ENCODE measurements at regions not wholly inside any gene's neighbourhood (a gene's known extent, or its start where the extent isn't known, plus 50 kb on each side); places are given as distances from the start of the nearest gene placed in this dataset.

GRCh38 chr15:94769089-94769488, 537.7 kb downstream of the MCTP2 start:
- DNase-seq: no peak

DNA sequence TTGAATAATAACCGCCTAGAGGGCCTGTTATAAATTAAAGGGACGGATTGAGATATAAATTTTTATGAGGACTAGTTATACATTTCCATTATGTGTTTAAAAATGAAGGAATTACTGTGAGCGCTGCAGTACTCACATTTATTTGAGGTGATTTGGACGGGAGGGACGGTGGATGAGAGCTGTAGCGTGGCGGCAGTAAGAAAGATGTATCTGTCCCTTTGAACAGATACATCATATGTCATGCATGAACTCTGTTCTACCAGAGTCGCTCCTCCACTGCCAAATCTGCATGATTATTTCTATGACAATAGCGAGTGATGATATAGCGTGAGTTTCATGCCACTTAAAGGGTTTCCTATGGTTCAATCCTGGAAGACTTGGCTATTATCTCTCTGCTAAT, 538.8 kb downstream of the MCTP2 start:
- no peak for DNase-seq

DNA sequence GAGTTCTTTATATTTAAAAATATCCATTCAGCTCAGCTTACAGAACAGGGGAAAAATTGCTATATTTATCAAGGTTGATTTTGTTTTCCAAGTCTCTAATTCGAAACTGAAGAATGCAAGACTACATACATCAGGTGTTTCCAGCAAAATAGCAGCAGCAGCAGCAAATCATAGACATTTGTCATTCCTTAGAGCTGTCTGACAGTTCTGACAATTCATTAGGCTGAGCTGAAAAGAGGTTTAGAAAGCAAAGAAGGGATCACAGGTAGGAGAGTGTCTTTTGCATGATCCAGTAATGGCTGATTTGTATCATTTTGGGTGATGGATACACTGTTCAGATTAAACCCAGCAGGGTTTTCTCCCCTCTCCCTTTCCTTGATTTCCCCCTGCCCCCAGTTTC, 545.7 kb downstream of the MCTP2 start:
- DNase-seq: no peak

- no peak for DNase-seq
Measured at GRCh38 chr15:94778840-94779239, 547.5 kb downstream of the MCTP2 start.

DNA sequence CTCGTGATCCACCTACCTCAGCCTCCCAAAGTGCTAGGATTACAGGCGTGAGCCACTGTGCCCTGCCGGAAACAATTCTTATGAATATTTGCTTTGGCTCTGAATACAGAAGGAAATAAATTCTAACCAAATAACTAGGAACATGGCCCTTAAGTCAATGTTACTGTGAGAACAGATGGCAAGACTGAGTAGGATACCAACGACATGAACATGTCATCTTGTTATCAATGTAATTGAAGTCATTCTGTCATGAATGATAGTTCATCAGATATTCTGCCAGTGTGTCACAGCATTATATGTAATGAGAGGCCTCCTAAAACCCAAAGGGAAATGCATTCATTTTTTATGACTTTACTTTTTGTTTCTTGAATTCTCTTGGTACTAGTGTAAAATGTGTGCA, 548.8 kb downstream of the MCTP2 start:
- DNase-seq: no peak

GRCh38 chr15:94785091-94785490, 553.7 kb downstream of the MCTP2 start:
- no peak for DNase-seq

DNA sequence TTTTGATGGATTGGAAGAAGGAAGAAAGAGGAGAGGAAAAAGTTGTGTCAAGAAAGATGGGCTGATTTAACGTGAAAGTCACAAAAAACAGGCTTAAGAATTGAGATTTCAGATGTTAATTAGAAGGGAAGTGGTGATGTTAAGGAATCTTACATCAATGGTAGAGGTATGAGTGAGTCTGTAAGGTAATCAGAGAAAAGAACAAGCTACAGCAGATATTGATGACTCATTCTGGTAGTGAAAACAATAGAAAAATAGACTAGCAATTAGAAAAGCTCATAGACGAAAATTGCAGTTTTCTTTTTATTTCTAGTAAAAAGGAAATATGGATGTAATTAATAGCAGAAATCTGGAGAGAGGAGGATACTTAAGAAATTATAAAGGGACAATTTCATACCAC, 559.6 kb downstream of the MCTP2 start:
- DNase-seq: no peak

DNA sequence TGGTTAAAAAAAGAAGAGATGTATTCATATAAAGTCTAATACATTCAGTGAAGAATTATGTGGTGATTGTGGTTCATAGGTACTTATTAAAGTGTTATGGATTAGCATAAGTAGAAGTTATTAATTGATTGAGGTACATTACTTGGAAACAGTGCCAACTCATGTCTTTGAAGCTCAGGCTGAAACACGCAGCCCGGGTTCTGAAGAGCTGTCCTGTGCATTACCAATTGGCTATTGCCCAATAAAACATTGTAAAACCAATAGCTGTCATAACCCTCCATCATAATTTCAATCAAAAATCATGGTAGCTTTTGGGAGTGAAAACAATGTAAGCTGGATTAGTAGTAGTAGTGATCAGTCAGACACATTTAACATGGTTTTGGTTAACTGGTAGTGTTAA, 560.1 kb downstream of the MCTP2 start:
- DNase-seq: no peak

GRCh38 chr15:94792196-94792595, 560.8 kb downstream of the MCTP2 start:
- DNase-seq: no peak

GRCh38 chr15:94793207-94793606, 561.8 kb downstream of the MCTP2 start:
- no peak for DNase-seq

DNA sequence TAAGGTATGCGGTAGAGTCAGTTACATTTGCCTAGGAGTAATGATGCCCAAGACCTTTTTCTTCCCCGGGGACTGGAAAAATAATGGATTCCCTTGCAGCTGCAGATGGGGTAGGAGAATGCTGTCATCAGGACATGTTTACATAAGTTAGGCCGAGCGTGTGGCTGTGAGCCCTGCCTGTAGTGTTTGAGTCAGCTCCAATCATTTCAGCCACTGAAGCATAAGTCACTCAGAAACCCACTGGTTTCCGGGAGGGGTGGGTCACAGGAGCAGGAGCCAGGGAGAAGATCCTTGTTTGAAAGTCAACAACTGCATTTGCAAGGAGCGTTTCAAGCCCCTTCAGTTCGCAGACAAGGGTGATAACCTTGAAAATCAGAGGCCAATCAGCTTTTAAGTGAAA, 562.3 kb downstream of the MCTP2 start:
- no peak for DNase-seq

- no peak for DNase-seq
Measured at GRCh38 chr15:94804613-94805012, 573.3 kb downstream of the MCTP2 start.

- no peak for DNase-seq
Measured at GRCh38 chr15:94815110-94815731, 583.9 kb downstream of the MCTP2 start.

DNA sequence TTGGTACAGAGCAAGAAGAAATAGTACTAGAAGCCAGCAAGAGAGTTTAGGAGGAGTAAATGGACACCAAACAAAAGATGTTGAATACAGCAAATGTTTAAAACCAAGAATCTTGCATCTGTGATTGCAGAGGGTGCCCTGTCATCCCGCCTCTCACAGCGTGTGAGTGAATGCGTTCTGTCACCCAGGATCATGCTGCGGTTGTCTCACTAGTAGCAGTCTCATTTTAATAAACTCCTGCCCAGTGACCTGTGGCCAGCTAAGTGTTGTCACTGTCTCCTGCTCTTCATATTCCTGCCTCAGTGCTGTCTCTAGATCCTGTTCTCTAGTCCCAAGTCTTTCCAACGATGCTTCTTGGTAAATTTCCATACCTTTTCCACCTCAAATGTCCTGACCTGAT, 584.6 kb downstream of the MCTP2 start:
- DNase-seq: no peak

GRCh38 chr15:94829887-94830884, 598.8 kb downstream of the MCTP2 start:
- no peak for DNase-seq

DNA sequence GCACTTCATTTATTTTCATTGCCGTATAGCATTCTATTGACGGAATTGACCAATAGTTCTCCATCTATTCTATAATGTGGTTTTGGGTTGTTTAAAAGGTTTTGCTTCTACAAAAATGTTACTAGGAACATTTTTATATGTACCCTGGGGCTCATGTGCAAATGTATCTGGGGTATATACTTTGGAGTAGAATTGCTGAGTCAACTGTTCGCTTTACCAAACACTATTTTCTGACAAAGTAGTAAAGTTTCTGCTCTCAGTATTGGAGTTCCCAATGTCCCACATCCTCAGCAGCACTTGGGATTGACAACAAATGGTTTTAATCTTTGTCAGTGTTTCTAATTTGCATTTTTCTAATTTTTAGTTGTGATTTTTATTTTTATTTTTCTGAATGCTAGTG, 602.6 kb downstream of the MCTP2 start:
- DNase-seq: no peak

- DNase-seq: no peak
Measured at GRCh38 chr15:94834494-94834893, 603.1 kb downstream of the MCTP2 start.

- DNase-seq: no peak
Measured at GRCh38 chr15:94838281-94838680, 606.9 kb downstream of the MCTP2 start.

- no peak for DNase-seq
Measured at GRCh38 chr15:94840794-94841783, 609.7 kb downstream of the MCTP2 start.

DNA sequence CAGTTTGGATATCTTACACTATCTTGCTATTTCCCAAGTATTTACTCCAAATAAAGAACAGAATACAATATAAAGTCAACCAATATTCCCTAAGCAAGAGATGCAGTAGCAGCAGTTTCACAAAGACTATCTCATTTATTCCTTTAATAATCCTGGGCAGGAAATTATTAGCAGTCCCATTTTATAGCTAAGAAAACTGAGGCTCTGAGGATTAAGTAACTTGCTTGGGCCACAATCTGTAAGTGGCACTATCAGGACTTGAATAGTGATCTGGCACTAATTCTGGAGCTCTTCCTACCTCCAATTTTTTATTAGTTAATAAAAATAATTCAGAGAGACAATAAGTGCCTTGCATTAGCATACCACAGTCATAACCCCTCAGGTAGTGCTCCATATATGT, 611.7 kb downstream of the MCTP2 start:
- no peak for DNase-seq

DNA sequence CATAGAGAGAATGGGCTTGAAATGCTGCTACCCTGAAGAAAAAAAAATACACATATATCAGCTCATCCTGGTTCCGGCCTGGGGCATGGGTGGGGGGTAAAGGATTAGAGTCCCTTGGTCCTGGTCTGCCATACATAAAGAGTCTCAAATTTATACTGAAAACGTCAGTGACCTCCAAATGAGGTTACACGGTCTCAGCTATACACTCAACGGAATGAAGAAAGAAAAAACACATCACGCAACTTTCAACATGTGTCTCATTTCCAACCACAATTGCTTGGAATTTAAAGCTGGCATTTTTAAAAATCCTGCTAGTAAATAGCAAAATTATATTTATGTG, 612.8 kb downstream of the MCTP2 start:
- no peak for DNase-seq

DNA sequence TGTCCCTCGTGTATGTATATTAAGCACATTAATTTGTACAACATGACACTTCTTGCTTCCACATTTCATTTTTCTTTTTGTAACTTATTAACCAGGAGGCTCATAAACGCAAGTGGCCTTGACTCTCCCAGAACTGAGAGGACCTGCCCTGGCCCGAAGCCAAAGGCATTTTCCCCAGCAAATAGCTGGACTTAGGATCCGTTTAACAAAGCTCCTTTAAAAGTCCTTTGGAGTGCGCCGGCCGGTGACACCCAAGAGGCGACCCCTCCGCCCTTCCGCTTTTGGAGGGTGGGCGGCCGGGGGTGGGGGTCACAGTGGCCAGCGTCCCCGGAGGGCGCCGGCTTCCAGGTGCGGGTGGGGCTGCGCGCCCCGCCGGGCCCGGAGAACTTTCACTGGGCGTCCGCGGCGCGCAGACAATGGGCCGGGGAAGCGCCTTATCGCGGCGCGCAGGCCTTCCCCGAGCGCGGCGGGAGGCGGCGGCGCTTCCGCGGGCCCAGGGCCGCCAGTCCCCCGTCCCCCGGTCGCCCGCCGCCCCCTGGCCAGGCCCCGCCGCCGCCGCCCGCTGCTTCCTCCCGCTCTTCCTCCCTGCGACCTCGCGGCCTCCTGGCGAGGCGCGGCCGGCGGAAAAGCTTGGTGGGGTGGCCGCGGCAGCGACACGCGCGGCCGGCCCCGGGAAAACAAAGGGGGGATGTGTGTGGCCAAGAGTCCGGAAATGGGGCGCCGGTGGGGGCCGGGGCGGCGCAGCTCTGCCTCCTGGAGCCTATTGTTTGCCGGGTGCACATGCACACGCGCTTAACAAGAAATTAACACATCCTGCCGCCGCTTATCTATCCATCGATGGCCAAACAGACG, 613.4 kb downstream of the MCTP2 start:
- DNase-seq: no peak
